ENCODE measurements at regions not wholly inside any gene's neighbourhood (a gene's known extent, or its start where the extent isn't known, plus 50 kb on each side); places are given as distances from the start of the nearest gene placed in this dataset.
"Not testable (repeated sequence)": the region's sequence is repeated elsewhere in the genome, so short reads cannot be mapped to it uniquely, and the experiment has no call there.

GRCh38 chr6:99818161-99818560 lies 175.9 kb downstream of the MCHR2 start:
- H3K4me3 ChIP-seq (ENCODE audit: low read depth, low read length): no peak overlapping the region
- no peak for TF ChIP-seq CTCF (IDR thresholded peaks at IDR 0.05; ENCODE audit: borderline replicate concordance, insufficient read depth, low read depth, low read length)

- H3K4me3 ChIP-seq (ENCODE audit: low read depth, low read length): no peak overlapping the region
- no peak for TF ChIP-seq CTCF (IDR thresholded peaks at IDR 0.05; ENCODE audit: borderline replicate concordance, insufficient read depth, low read depth, low read length)
Measured at GRCh38 chr6:99819853-99820252, 174.2 kb downstream of the MCHR2 start.

GRCh38 chr6:99821164-99821563 lies 172.9 kb downstream of the MCHR2 start:
- no peak for TF ChIP-seq CTCF (IDR thresholded peaks at IDR 0.05; ENCODE audit: borderline replicate concordance, insufficient read depth, low read depth, low read length)

GRCh38 chr6:99822741-99823512 lies 171.1 kb downstream of the MCHR2 start:
- no peak for TF ChIP-seq CTCF (IDR thresholded peaks at IDR 0.05; ENCODE audit: borderline replicate concordance, insufficient read depth, low read depth, low read length)
- no peak overlapping the region for H3K4me3 ChIP-seq (ENCODE audit: low read depth, low read length)

More at GRCh38 chr6:99821164-99821563, 172.9 kb downstream of the MCHR2 start:
- no peak overlapping the region for H3K4me3 ChIP-seq (ENCODE audit: low read depth, low read length)

- H3K4me3 ChIP-seq (ENCODE audit: low read depth, low read length): not testable (repeated sequence)
Measured at GRCh38 chr6:99823513-99824235, 170.3 kb downstream of the MCHR2 start.

GRCh38 chr6:99833034-99833433 lies 161.0 kb downstream of the MCHR2 start:
- no peak overlapping the region for H3K4me3 ChIP-seq (ENCODE audit: low read depth, low read length)
- no peak for TF ChIP-seq CTCF (IDR thresholded peaks at IDR 0.05; ENCODE audit: borderline replicate concordance, insufficient read depth, low read depth, low read length)

- no peak overlapping the region for H3K4me3 ChIP-seq (ENCODE audit: low read depth, low read length)
- TF ChIP-seq CTCF (IDR thresholded peaks at IDR 0.05; ENCODE audit: borderline replicate concordance, insufficient read depth, low read depth, low read length): no peak
Measured at GRCh38 chr6:99836471-99836870, 157.6 kb downstream of the MCHR2 start.
